ENCODE measurements at regions not wholly inside any gene's neighbourhood (a gene's known extent, or its start where the extent isn't known, plus 50 kb on each side); places are given as distances from the start of the nearest gene placed in this dataset.
A peak's percentile ranks its signal among the peaks of the same experiment; 100 is the strongest.

GRCh38 chr2:136247204-136247950 is 129.4 kb upstream of the CXCR4 start:
- TF ChIP-seq ZBTB9 (CRISPR knock-in tag; IDR thresholded peaks at IDR 0.05) (0 out of 2 replicates have a peak, but pooled peaks have one; percentile 42), EGR1 (conservative IDR thresholded peaks at IDR 0.05) (peak; percentile 66), JUNB (CRISPR knock-in tag; conservative IDR thresholded peaks at IDR 0.05) (no peak)
- H3K4me2 ChIP-seq (ENCODE audit: insufficient read depth, low read length): no peak overlapping the region
- ATAC-seq: no peak
- H3K36me3 ChIP-seq (ENCODE audit: control insufficient read depth, insufficient read depth, low read length): no peaks in the 10 kb centered on the region
- in situ Hi-C loops (cut with MboI): no loop called here
- peak in 1 of 4 experiments; percentile 10 for DNase-seq (ENCODE audit: extremely low read depth in 1 of 4, low spot score in 3 of 4)
- no peaks in the 10 kb centered on the region for H3K79me2 ChIP-seq (ENCODE audit: control insufficient read depth, insufficient read depth, low read length)
- ChIA-PET CTCF (ENCODE audit: low intra/inter-chr PET ratio) (no interaction called here), POLR2A (interaction anchor here (0.6 kb wide), 1 partner anchor 8 kb away, joined by 3 read pairs; no protein-coding TSS in a partner anchor)
- H3K9me1 ChIP-seq (ENCODE audit: control insufficient read depth, insufficient read depth, low read length): no peaks in the 10 kb centered on the region
- no TSS peak for BruUV-seq (replicated peaks)
- no peaks in the 10 kb centered on the region for H3K9me3 ChIP-seq (replicated peaks; ENCODE audit: control insufficient read depth, insufficient read depth, low read depth, low read length)
- peaks cover 2 to 23% of the 10 kb centered on the region in 2 experiments; a peak in 2 of 5 replicates for H3K27me3 ChIP-seq (ENCODE audit: control insufficient read depth in 2 of 2, insufficient read depth in 2 of 2, low read length in 2 of 2)
- intact Hi-C loops (cut with micrococcal nuclease): loop anchor here (10.0 kb wide), 1 partner anchor 333 kb away; no protein-coding TSS in a partner anchor
- H4K20me1 ChIP-seq (replicated peaks; ENCODE audit: control insufficient read depth, insufficient read depth, low read length): no peaks in the 10 kb centered on the region
- no peak for FAIRE-seq
- WGBS (ENCODE audit: insufficient coverage, low coverage, missing lambda C conversion rate): 0% methylated on average over 7 of the region's 7 CpGs
- peaks cover 0 to 2% of the 10 kb centered on the region in 2 experiments; a peak in 1 of 5 replicates for H3K4me1 ChIP-seq (replicated peaks in 1 of 2; ENCODE audit: control insufficient read depth in 2 of 2, insufficient read depth in 2 of 2, low read length in 2 of 2)
- no peak overlapping the region for H3K9ac ChIP-seq (ENCODE audit: insufficient read depth in 1 of 2, low read depth in 2 of 2, low read length in 2 of 2)
- H2AFZ ChIP-seq (ENCODE audit: low read depth, low read length): no peak overlapping the region
- H3K4me3 ChIP-seq: no peak overlapping the region
- H3K27ac ChIP-seq (ENCODE audit: extremely low read depth, low read depth, low read length): no peak overlapping the region
